MM.1S (cell line): ENCODE measurements at regions not wholly inside any gene's neighbourhood (a gene's known extent, or its start where the extent isn't known, plus 50 kb on each side); places are given as distances from the start of the nearest gene placed in this dataset.

ENCODE experiments used
- CTCF ChIP-seq: fragments of 300-600 bp; sonication (generic); IDR thresholded peaks from 2 replicates; pipeline ENCODE4 v1.5.1; 2016; ENCODE audit warnings: antibody characterized with exemption, low read length, mixed read lengths
- EZH2 ChIP-seq: fragments of 300-600 bp; sonication (generic); optimal IDR thresholded peaks from 2 replicates; pipeline ENCODE3; 2017; ENCODE audit warnings: low read depth, mild to moderate bottlenecking, antibody characterized with exemption, low read length, mixed read lengths
- EZH2phosphoT487 ChIP-seq: fragments of 300-600 bp; sonication (generic); IDR thresholded peaks from 2 replicates; pipeline ENCODE4 v1.6.1; 2018; ENCODE audit warnings: antibody characterized with exemption, low read length

GRCh38 chrX:4397471-4397870, 684.0 kb upstream of the PRKX start:
- no peak for TF ChIP-seq CTCF
- no peak for TF ChIP-seq EZH2
- no peak for TF ChIP-seq EZH2phosphoT487
